ENCODE measurements at regions not wholly inside any gene's neighbourhood (a gene's known extent, or its start where the extent isn't known, plus 50 kb on each side); places are given as distances from the start of the nearest gene placed in this dataset.

DNA sequence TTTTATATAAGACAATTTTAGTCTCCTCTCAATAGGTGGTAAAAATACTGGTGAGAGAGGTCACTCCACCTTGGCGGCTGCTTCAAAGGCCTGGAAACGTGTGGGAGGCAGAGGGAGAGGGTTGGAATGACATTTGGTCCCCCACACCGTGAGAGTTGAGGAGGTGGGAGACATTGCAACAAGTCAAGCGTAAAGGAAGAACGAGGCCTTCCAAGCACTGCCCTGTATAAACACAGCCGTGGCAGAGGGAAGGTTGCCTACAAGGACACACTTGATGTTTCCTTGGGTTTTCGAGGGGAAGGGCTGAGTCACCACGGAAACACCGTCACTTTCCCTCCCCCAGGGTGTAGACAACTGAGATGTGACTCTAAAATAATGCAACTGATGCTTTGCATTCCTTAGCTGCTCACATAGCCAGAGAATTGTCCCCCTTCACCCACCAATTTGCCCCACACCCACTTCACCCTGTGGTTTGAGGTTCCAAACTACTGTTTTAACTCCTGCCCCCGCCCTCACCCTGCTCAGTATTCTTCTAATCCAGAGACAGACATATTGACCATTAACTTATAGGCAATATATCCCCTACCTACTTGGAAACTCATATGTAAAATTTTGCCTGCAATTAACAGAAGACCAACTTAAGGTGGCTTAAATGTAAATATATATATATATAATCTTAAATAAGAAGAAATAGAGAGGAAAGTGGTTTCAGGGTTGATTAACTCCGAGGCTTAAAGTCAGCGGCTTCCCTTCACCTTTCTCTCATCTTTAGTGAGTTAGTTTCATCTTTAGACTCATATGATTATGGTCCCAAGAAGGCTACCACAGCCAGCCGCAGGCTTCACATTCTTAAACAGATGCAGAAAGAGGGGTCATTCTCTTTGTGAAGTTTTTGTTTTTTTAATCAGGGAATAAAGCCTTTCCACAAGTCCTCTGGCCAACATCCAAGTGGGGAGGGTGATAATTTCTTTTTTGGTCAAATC lies 54.1 kb upstream of the BDNF start:
- Mint-ChIP-seq H3K27me3 (ENCODE audit: insufficient read depth) (peaks cover 1% of the 10 kb centered on the region; the same call in 1 of the 2 replicates), H3K36me3 (ENCODE audit: low read depth) (no peaks in the 10 kb centered on the region), H3K9me3 (no peaks in the 10 kb centered on the region), H3K4me1 (ENCODE audit: low read depth) (peaks cover 38% of the 10 kb centered on the region), H3K4me3 (peak overlapping the region; percentile 24; the same call in 1 of the 2 replicates), H3K27ac (peak overlapping the region; percentile 65)
- DNase-seq, result no peak
- TF ChIP-seq, protein P1, sequence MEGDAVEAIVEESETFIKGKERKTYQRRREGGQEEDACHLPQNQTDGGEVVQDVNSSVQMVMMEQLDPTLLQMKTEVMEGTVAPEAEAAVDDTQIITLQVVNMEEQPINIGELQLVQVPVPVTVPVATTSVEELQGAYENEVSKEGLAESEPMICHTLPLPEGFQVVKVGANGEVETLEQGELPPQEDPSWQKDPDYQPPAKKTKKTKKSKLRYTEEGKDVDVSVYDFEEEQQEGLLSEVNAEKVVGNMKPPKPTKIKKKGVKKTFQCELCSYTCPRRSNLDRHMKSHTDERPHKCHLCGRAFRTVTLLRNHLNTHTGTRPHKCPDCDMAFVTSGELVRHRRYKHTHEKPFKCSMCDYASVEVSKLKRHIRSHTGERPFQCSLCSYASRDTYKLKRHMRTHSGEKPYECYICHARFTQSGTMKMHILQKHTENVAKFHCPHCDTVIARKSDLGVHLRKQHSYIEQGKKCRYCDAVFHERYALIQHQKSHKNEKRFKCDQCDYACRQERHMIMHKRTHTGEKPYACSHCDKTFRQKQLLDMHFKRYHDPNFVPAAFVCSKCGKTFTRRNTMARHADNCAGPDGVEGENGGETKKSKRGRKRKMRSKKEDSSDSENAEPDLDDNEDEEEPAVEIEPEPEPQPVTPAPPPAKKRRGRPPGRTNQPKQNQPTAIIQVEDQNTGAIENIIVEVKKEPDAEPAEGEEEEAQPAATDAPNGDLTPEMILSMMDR (IDR thresholded peaks at IDR 0.05), result no peak

All from HFFc6 (cell line).